ENCODE measurements at regions not wholly inside any gene's neighbourhood (a gene's known extent, or its start where the extent isn't known, plus 50 kb on each side); places are given as distances from the start of the nearest gene placed in this dataset.

- Histone ChIP-seq H3K4me1 (ENCODE audit: low read depth) (no peaks in the 10 kb centered on the region), H3K4me3 (no peak overlapping the region), H3K36me3 (ENCODE audit: low read depth) (no peaks in the 10 kb centered on the region), H3K9me3 (no peaks in the 10 kb centered on the region)
- ATAC-seq (no peak), DNase-seq (no peak)
- no peak for TF ChIP-seq CTCF (IDR thresholded peaks at IDR 0.05)
- intact Hi-C loops (cut with DNase I, micrococcal nuclease): no loop called here
Measured at GRCh38 chr16:9270424-9270823, 179.0 kb downstream of the HAPSTR1 start.

- Histone ChIP-seq H3K4me3 (no peak overlapping the region), H3K9me3 (no peaks in the 10 kb centered on the region), H3K4me1 (ENCODE audit: low read depth) (no peaks in the 10 kb centered on the region), H3K36me3 (ENCODE audit: low read depth) (no peaks in the 10 kb centered on the region)
- intact Hi-C loops (cut with DNase I, micrococcal nuclease): no loop called here
- ATAC-seq (no peak), DNase-seq (no peak)
- no peak for TF ChIP-seq CTCF (IDR thresholded peaks at IDR 0.05)
Measured at GRCh38 chr16:9270941-9271340, 179.5 kb downstream of the HAPSTR1 start.

- H3K36me3 ChIP-seq (ENCODE audit: low read depth): no peaks in the 10 kb centered on the region
- ATAC-seq (no peak), DNase-seq (no peak)
- intact Hi-C loops (cut with DNase I, micrococcal nuclease): no loop called here
- no peak for TF ChIP-seq CTCF (IDR thresholded peaks at IDR 0.05)
- no peak overlapping the region for H3K4me3 ChIP-seq
- H3K4me1 ChIP-seq (ENCODE audit: low read depth): no peaks in the 10 kb centered on the region
- no peaks in the 10 kb centered on the region for H3K9me3 ChIP-seq
Measured at GRCh38 chr16:9271841-9272240, 180.4 kb downstream of the HAPSTR1 start.

GRCh38 chr16:9275377-9275776 lies 183.9 kb downstream of the HAPSTR1 start:
- peak; percentile 66 for ATAC-seq
- TF ChIP-seq CTCF (IDR thresholded peaks at IDR 0.05): no peak
- no peak overlapping the region for H3K4me3 ChIP-seq

GRCh38 chr16:9275816-9276354 lies 184.4 kb downstream of the HAPSTR1 start:
- no peak for DNase-seq
- Histone ChIP-seq H3K36me3 (ENCODE audit: low read depth) (no peaks in the 10 kb centered on the region), H3K9me3 (no peaks in the 10 kb centered on the region), H3K4me1 (ENCODE audit: low read depth) (no peaks in the 10 kb centered on the region), H3K4me3 (no peak overlapping the region)
- ATAC-seq: peak; percentile 70
- intact Hi-C loops (cut with DNase I, micrococcal nuclease): no loop called here
- no peak for TF ChIP-seq CTCF (IDR thresholded peaks at IDR 0.05)

More at GRCh38 chr16:9275377-9275776, 183.9 kb downstream of the HAPSTR1 start:
- H3K36me3 ChIP-seq (ENCODE audit: low read depth): no peaks in the 10 kb centered on the region
- intact Hi-C loops (cut with DNase I, micrococcal nuclease): no loop called here
- no peaks in the 10 kb centered on the region for H3K4me1 ChIP-seq (ENCODE audit: low read depth)
- H3K9me3 ChIP-seq: no peaks in the 10 kb centered on the region
- DNase-seq: no peak

Data from mucosa of descending colon (tissue), 3 donors.